ENCODE measurements at regions not wholly inside any gene's neighbourhood (a gene's known extent, or its start where the extent isn't known, plus 50 kb on each side); places are given as distances from the start of the nearest gene placed in this dataset.
"Not testable (repeated sequence)": the region's sequence is repeated elsewhere in the genome, so short reads cannot be mapped to it uniquely, and the experiment has no call there.

DNA sequence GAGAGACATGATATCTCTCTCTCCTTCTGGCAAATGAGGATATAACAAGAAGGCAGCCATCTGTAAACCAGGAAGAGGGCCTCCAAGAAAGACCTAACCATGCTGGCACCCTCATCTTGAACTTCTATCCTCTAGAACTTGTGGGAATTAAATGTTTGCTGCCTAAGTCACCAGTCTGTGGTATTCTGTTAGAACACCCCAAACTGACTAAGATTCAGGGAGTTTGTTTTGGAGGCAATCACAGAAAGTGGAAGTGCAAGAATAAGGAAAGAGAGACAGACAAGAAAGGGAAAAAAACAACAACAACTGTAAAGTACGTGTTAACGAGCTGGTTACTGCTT, 114.5 kb upstream of the GOT2 start:
- intact Hi-C loops (cut with DNase I): no loop called here
- Histone ChIP-seq H3K36me3 (no peaks in the 10 kb centered on the region), H3K27ac (replicated peaks in 1 of 4) (no peak overlapping the region), H3K4me3 (no peak overlapping the region), H3K4me1 (peaks cover 0 to 21% (median 4%) of the 10 kb centered on the region in 4 donors), H3K27me3 (no peaks in the 10 kb centered on the region), H3K9me3 (no peaks in the 10 kb centered on the region)
- DNase-seq (ENCODE audit: extremely low spot score): no peak
- WGBS: 88% methylated on average over 2 of the region's 2 CpGs
- no peak for TF ChIP-seq POLR2A (IDR thresholded peaks at IDR 0.05; ENCODE audit: low read depth)
- TF ChIP-seq EP300 (IDR thresholded peaks at IDR 0.05): no peak

DNA sequence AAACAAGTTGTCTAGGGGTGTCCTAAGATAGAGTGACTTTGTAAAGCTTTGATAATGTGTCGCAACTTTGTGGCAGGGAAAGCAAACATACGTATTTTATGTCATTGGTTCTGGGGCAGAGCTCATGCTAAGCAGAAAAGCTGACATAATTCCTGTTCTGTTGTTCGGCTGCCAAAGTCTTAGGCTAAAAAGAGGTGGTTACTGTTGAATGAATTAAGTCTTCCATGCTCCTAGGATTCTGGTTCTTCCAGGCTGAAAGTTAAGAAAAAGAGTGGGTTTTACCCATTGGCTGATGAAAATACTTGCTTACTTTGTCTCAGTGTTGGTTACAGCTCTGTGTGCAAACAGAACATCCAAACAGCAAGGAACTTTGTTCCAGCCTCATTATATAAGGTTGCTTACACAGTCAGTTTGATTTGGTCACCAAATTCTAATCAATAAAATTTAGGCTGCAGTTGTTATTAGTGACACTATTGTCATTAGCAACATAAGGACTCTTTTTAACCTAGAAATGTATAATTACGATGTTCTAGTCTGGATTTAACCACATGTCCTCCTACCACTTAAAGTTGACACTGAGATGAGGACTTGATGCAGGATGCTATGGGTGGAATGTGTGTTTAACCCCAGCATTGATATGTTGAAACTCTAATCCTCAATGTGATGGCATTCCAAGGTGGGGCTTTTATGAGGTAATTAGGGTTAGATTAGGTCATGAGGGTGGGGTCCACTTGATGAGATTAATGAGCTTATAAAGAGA, 114.0 kb upstream of the GOT2 start:
- H3K27me3 ChIP-seq: no peaks in the 10 kb centered on the region
- H3K36me3 ChIP-seq: no peaks in the 10 kb centered on the region
- DNase-seq (ENCODE audit: extremely low spot score): no peak
- no peak overlapping the region for H3K27ac ChIP-seq (replicated peaks in 1 of 4)
- TF ChIP-seq POLR2A (IDR thresholded peaks at IDR 0.05; ENCODE audit: low read depth): no peak
- no peak for TF ChIP-seq POLR2AphosphoS5 (IDR thresholded peaks at IDR 0.05)
- no peak for TF ChIP-seq EP300 (IDR thresholded peaks at IDR 0.05)
- TF ChIP-seq, protein P1, sequence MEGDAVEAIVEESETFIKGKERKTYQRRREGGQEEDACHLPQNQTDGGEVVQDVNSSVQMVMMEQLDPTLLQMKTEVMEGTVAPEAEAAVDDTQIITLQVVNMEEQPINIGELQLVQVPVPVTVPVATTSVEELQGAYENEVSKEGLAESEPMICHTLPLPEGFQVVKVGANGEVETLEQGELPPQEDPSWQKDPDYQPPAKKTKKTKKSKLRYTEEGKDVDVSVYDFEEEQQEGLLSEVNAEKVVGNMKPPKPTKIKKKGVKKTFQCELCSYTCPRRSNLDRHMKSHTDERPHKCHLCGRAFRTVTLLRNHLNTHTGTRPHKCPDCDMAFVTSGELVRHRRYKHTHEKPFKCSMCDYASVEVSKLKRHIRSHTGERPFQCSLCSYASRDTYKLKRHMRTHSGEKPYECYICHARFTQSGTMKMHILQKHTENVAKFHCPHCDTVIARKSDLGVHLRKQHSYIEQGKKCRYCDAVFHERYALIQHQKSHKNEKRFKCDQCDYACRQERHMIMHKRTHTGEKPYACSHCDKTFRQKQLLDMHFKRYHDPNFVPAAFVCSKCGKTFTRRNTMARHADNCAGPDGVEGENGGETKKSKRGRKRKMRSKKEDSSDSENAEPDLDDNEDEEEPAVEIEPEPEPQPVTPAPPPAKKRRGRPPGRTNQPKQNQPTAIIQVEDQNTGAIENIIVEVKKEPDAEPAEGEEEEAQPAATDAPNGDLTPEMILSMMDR (IDR thresholded peaks at IDR 0.05): no peak
- WGBS: 52% methylated on average over 4 of the region's 4 CpGs
- no peak overlapping the region for H3K4me3 ChIP-seq
- no peaks in the 10 kb centered on the region for H3K9me3 ChIP-seq
- intact Hi-C loops (cut with DNase I): no loop called here
- H3K4me1 ChIP-seq: peaks cover 0 to 21% (median 4%) of the 10 kb centered on the region in 4 donors

DNA sequence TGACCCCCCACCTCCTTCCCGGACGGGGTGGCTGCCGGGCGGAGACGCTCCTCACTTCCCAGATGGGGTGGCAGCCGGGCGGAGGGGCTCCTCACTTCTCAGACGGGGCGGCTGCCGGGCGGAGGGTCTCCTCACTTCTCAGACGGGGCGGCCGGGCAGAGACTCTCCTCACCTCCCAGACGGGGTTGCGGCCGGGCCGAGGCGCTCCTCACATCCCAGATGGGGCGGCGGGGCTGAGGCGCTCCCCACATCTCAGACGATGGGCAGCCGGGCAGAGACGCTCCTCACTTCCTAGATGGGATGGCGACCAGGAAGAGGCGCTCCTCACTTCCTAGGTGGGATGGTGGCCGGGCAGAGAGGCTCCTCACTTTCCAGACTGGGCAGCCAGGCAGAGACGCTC, 112.1 kb upstream of the GOT2 start:
- H3K4me3 ChIP-seq; intact Hi-C loops (cut with DNase I); H3K27me3 ChIP-seq; H3K36me3 ChIP-seq; H3K27ac ChIP-seq (replicated peaks in 1 of 4); DNase-seq (ENCODE audit: extremely low spot score); H3K9me3 ChIP-seq: not testable (repeated sequence)
- WGBS: 92% methylated on average over 12 of the region's 29 CpGs
- peaks cover 0 to 21% (median 4%) of the 10 kb centered on the region in 4 donors for H3K4me1 ChIP-seq

DNA sequence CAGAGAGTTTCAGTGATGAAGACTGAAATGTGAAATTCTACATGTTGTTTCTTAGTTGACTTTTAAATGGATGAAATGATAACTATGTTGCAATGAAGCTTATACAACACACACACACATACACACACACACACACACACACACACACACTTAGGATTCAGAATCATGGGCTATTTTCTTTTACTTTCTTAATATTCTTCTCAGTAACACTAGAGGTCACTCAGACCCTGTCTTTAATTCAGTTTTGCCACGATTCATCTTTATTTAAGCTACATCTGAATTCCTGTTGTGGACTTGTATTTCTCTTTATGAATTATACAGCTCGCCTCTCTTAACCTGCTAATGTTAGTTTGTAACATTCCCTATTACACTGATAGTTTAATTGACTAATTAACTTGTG, 109.6 kb upstream of the GOT2 start:
- WGBS: 12% methylated on average over 2 of the region's 2 CpGs
- H3K27ac ChIP-seq (replicated peaks in 1 of 4): no peak overlapping the region
- DNase-seq (ENCODE audit: extremely low spot score): no peak
- peaks cover 0 to 8% (median 2%) of the 10 kb centered on the region in 4 donors for H3K4me1 ChIP-seq
- no peaks in the 10 kb centered on the region for H3K36me3 ChIP-seq
- H3K4me3 ChIP-seq: no peak overlapping the region
- no peaks in the 10 kb centered on the region for H3K27me3 ChIP-seq
- H3K9me3 ChIP-seq: no peaks in the 10 kb centered on the region
- TF ChIP-seq POLR2A (IDR thresholded peaks at IDR 0.05; ENCODE audit: low read depth) (no peak), POLR2AphosphoS5 (IDR thresholded peaks at IDR 0.05) (no peak), EP300 (IDR thresholded peaks at IDR 0.05) (no peak)
- TF ChIP-seq, protein P1 (IDR thresholded peaks at IDR 0.05): peak in 1 of 3 experiments; percentile 18
- intact Hi-C loops (cut with DNase I): no loop called here

DNA sequence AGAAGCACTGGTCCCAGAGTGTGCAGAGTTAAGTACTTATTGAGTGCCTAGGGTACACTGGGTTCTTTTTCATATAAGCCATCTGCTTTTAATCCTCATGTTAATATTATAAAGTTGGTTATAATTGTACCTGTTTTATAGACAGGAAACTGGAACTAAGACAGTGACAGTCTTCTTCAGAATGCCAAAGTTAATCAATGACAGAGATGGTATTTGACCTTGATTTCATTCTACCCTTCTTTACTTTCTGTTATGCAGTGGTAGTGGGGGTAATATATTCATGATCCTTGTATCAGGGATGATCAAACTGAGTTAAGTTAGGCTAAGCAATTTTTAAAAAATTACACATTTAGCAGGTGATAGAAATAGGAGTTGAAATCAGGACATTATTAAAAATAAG, 108.6 kb upstream of the GOT2 start:
- Histone ChIP-seq H3K36me3 (no peaks in the 10 kb centered on the region), H3K9me3 (no peaks in the 10 kb centered on the region), H3K4me3 (no peak overlapping the region), H3K27me3 (no peaks in the 10 kb centered on the region), H3K4me1 (peaks cover 0 to 5% (median under 1%) of the 10 kb centered on the region in 4 donors), H3K27ac (replicated peaks in 1 of 4) (no peak overlapping the region)
- TF ChIP-seq POLR2A (IDR thresholded peaks at IDR 0.05; ENCODE audit: low read depth): no peak
- no peak for TF ChIP-seq EP300 (IDR thresholded peaks at IDR 0.05)
- TF ChIP-seq POLR2AphosphoS5 (IDR thresholded peaks at IDR 0.05): no peak
- TF ChIP-seq, protein P1 (IDR thresholded peaks at IDR 0.05): no peak
- DNase-seq (ENCODE audit: extremely low spot score): no peak
- intact Hi-C loops (cut with DNase I): no loop called here

DNA sequence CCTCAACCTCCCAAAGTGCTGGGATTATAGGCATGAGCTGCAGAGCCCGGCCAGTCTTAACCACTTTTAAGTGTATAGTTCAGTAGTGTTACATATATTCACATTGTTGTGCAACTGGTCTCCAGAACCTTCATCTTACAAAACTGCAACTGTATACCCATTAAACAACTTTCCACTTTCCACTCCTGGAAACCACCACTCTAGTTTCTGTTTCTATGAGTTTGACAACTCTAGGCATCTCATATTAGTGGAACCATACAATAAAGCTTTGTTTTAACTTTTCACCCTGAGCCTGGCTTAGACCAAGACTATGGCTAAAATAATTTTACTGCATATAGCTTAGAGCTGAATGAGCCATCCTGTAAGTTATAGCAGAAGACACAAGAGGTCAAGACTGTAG, 108.0 kb upstream of the GOT2 start:
- H3K27ac ChIP-seq (replicated peaks in 1 of 4): no peak overlapping the region
- no peaks in the 10 kb centered on the region for H3K4me1 ChIP-seq
- no peak for DNase-seq (ENCODE audit: extremely low spot score)
- no peaks in the 10 kb centered on the region for H3K27me3 ChIP-seq
- TF ChIP-seq POLR2AphosphoS5 (IDR thresholded peaks at IDR 0.05) (no peak), EP300 (IDR thresholded peaks at IDR 0.05) (no peak), POLR2A (IDR thresholded peaks at IDR 0.05; ENCODE audit: low read depth) (no peak)
- TF ChIP-seq, protein P1 (IDR thresholded peaks at IDR 0.05): no peak
- intact Hi-C loops (cut with DNase I): no loop called here
- H3K9me3 ChIP-seq: no peaks in the 10 kb centered on the region
- no peaks in the 10 kb centered on the region for H3K36me3 ChIP-seq
- H3K4me3 ChIP-seq: no peak overlapping the region
- WGBS: 100% methylated on average over 1 of the region's 1 CpG
